Inferior parietal cortex (tissue), 1 donor: ENCODE measurements at regions not wholly inside any gene's neighbourhood (a gene's known extent, or its start where the extent isn't known, plus 50 kb on each side); places are given as distances from the start of the nearest gene placed in this dataset.
A peak's percentile ranks its signal among the peaks of the same experiment; 100 is the strongest.

ENCODE experiments used
- DNase-seq: peaks from one replicate; pipeline ENCODE4 v3.0.0-alpha.2; 2016; ENCODE audit errors: extremely low spot score

- DNase-seq: no peak
Measured at GRCh38 chr1:235027076-235027861, 101.4 kb downstream of the TOMM20 start.

- no peak for DNase-seq
Measured at GRCh38 chr1:235025422-235025984, 103.1 kb downstream of the TOMM20 start.

GRCh38 chr1:235024711-235025421 lies 103.8 kb downstream of the TOMM20 start:
- no peak for DNase-seq

- DNase-seq: no peak
Measured at GRCh38 chr1:235023711-235024439, 104.8 kb downstream of the TOMM20 start.

- no peak for DNase-seq
Measured at GRCh38 chr1:235022981-235023710, 105.5 kb downstream of the TOMM20 start.

- DNase-seq: peak; percentile 53
Measured at GRCh38 chr1:235022341-235022980, 106.2 kb downstream of the TOMM20 start.

GRCh38 chr1:235021815-235022214 lies 106.8 kb downstream of the TOMM20 start:
- no peak for DNase-seq

GRCh38 chr1:235021321-235021720 lies 107.3 kb downstream of the TOMM20 start:
- DNase-seq: no peak

- DNase-seq: no peak
Measured at GRCh38 chr1:235019961-235020360, 108.7 kb downstream of the TOMM20 start.

- no peak for DNase-seq
Measured at GRCh38 chr1:235019471-235019870, 109.2 kb downstream of the TOMM20 start.

- no peak for DNase-seq
Measured at GRCh38 chr1:235018720-235019444, 109.8 kb downstream of the TOMM20 start.

- DNase-seq: no peak
Measured at GRCh38 chr1:235018161-235018560, 110.5 kb downstream of the TOMM20 start.

- DNase-seq: no peak
Measured at GRCh38 chr1:235017719-235018118, 110.9 kb downstream of the TOMM20 start.

- DNase-seq: no peak
Measured at GRCh38 chr1:235017191-235017590, 111.4 kb downstream of the TOMM20 start.

- no peak for DNase-seq
Measured at GRCh38 chr1:235015291-235015985, 113.2 kb downstream of the TOMM20 start.

GRCh38 chr1:235014756-235015155 lies 113.9 kb downstream of the TOMM20 start:
- no peak for DNase-seq

- DNase-seq: no peak
Measured at GRCh38 chr1:235013512-235013911, 115.1 kb downstream of the TOMM20 start.

- DNase-seq: no peak
Measured at GRCh38 chr1:235012436-235013210, 116.0 kb downstream of the TOMM20 start.
